ENCODE measurements at regions not wholly inside any gene's neighbourhood (a gene's known extent, or its start where the extent isn't known, plus 50 kb on each side); places are given as distances from the start of the nearest gene placed in this dataset.
"Not testable (repeated sequence)": the region's sequence is repeated elsewhere in the genome, so short reads cannot be mapped to it uniquely, and the experiment has no call there.

- no peaks in the 10 kb centered on the region for H3F3A ChIP-seq (ENCODE audit: insufficient read depth)
- no peaks in the 10 kb centered on the region for H4K20me1 ChIP-seq (ENCODE audit: low read depth, low read length)
- no peak overlapping the region for H3K4me3 ChIP-seq (ENCODE audit: insufficient read depth, low read length, poor library complexity, severe bottlenecking)
- H2AFZ ChIP-seq (ENCODE audit: low read depth, low read length, severe bottlenecking) = no peak overlapping the region
- H3K79me2 ChIP-seq (ENCODE audit: insufficient read depth, low read length) = no peaks in the 10 kb centered on the region
- H3K27ac ChIP-seq (ENCODE audit: low read depth, low read length) = no peak overlapping the region
- no peaks in the 10 kb centered on the region for H3K36me3 ChIP-seq (ENCODE audit: low read length)
- H3K9me3 ChIP-seq (ENCODE audit: insufficient read depth, low read length) = no peaks in the 10 kb centered on the region
- H3K27me3 ChIP-seq (ENCODE audit: low read length) = no peaks in the 10 kb centered on the region
- H3K9ac ChIP-seq (ENCODE audit: low read length) = no peak overlapping the region
- TF ChIP-seq EZH2phosphoT487 (conservative IDR thresholded peaks at IDR 0.05; ENCODE audit: low read length) = no peak
- TF ChIP-seq CTCF (IDR thresholded peaks at IDR 0.05; ENCODE audit: insufficient read depth, low read length, poor library complexity, severe bottlenecking) = no peak
- H3K4me2 ChIP-seq (ENCODE audit: low read depth, low read length, poor library complexity, severe bottlenecking) = no peak overlapping the region
- H3K9me2 ChIP-seq (replicated peaks; ENCODE audit: insufficient read depth, low read length) = no peaks in the 10 kb centered on the region
Observed at GRCh38 chr3:70620956-70621355, 308.5 kb upstream of the MDFIC2 start.

GRCh38 chr3:70620367-70620766 is 307.9 kb upstream of the MDFIC2 start:
- H2AFZ ChIP-seq (ENCODE audit: low read depth, low read length, severe bottlenecking) = no peak overlapping the region
- no peak overlapping the region for H3K4me3 ChIP-seq (ENCODE audit: insufficient read depth, low read length, poor library complexity, severe bottlenecking)
- no peak overlapping the region for H3K9ac ChIP-seq (ENCODE audit: low read length)
- H3K79me2 ChIP-seq (ENCODE audit: insufficient read depth, low read length) = no peaks in the 10 kb centered on the region
- TF ChIP-seq CTCF (IDR thresholded peaks at IDR 0.05; ENCODE audit: insufficient read depth, low read length, poor library complexity, severe bottlenecking) (no peak), EZH2phosphoT487 (conservative IDR thresholded peaks at IDR 0.05; ENCODE audit: low read length) (no peak)
- no peaks in the 10 kb centered on the region for H3K9me2 ChIP-seq (replicated peaks; ENCODE audit: insufficient read depth, low read length)
- H3K27ac ChIP-seq (ENCODE audit: low read depth, low read length) = no peak overlapping the region
- H4K20me1 ChIP-seq (ENCODE audit: low read depth, low read length) = no peaks in the 10 kb centered on the region
- H3F3A ChIP-seq (ENCODE audit: insufficient read depth) = no peaks in the 10 kb centered on the region
- no peak overlapping the region for H3K4me2 ChIP-seq (ENCODE audit: low read depth, low read length, poor library complexity, severe bottlenecking)
- no peaks in the 10 kb centered on the region for H3K27me3 ChIP-seq (ENCODE audit: low read length)
- H3K36me3 ChIP-seq (ENCODE audit: low read length) = no peaks in the 10 kb centered on the region
- H3K9me3 ChIP-seq (ENCODE audit: insufficient read depth, low read length) = no peaks in the 10 kb centered on the region

GRCh38 chr3:70618151-70618550 is 305.7 kb upstream of the MDFIC2 start:
- Histone ChIP-seq H3K27ac (ENCODE audit: low read depth, low read length) (no peak overlapping the region), H3K9me2 (replicated peaks; ENCODE audit: insufficient read depth, low read length) (no peaks in the 10 kb centered on the region), H3K79me2 (ENCODE audit: insufficient read depth, low read length) (no peaks in the 10 kb centered on the region), H3K27me3 (ENCODE audit: low read length) (no peaks in the 10 kb centered on the region), H3F3A (ENCODE audit: insufficient read depth) (no peaks in the 10 kb centered on the region), H3K4me2 (ENCODE audit: low read depth, low read length, poor library complexity, severe bottlenecking) (no peak overlapping the region), H3K9ac (ENCODE audit: low read length) (no peak overlapping the region), H4K20me1 (ENCODE audit: low read depth, low read length) (no peaks in the 10 kb centered on the region), H3K4me3 (ENCODE audit: insufficient read depth, low read length, poor library complexity, severe bottlenecking) (no peak overlapping the region), H3K36me3 (ENCODE audit: low read length) (no peaks in the 10 kb centered on the region), H3K9me3 (ENCODE audit: insufficient read depth, low read length) (0 out of 2 replicates have a peak, but pooled peaks cover 5% of the 10 kb centered on the region), H2AFZ (ENCODE audit: low read depth, low read length, severe bottlenecking) (no peak overlapping the region)
- TF ChIP-seq EZH2phosphoT487 (conservative IDR thresholded peaks at IDR 0.05; ENCODE audit: low read length) = no peak
- no peak for TF ChIP-seq CTCF (IDR thresholded peaks at IDR 0.05; ENCODE audit: insufficient read depth, low read length, poor library complexity, severe bottlenecking)

- H3K36me3 ChIP-seq (ENCODE audit: low read length); H3K4me2 ChIP-seq (ENCODE audit: low read depth, low read length, poor library complexity, severe bottlenecking); H3K27me3 ChIP-seq (ENCODE audit: low read length); H3K9ac ChIP-seq (ENCODE audit: low read length); H3K9me2 ChIP-seq (replicated peaks; ENCODE audit: insufficient read depth, low read length); H3F3A ChIP-seq (ENCODE audit: insufficient read depth); H3K79me2 ChIP-seq (ENCODE audit: insufficient read depth, low read length); H3K9me3 ChIP-seq (ENCODE audit: insufficient read depth, low read length); H4K20me1 ChIP-seq (ENCODE audit: low read depth, low read length); H2AFZ ChIP-seq (ENCODE audit: low read depth, low read length, severe bottlenecking); H3K4me3 ChIP-seq (ENCODE audit: insufficient read depth, low read length, poor library complexity, severe bottlenecking); H3K27ac ChIP-seq (ENCODE audit: low read depth, low read length): not testable (repeated sequence)
Observed at GRCh38 chr3:70617349-70617748, 304.9 kb upstream of the MDFIC2 start.

Data from SU-DHL-6 (cell line).